ENCODE measurements at regions not wholly inside any gene's neighbourhood (a gene's known extent, or its start where the extent isn't known, plus 50 kb on each side); places are given as distances from the start of the nearest gene placed in this dataset.

- Histone ChIP-seq H3K9me3 (replicated peaks in 1 of 2; ENCODE audit: control insufficient read depth in 1 of 2, insufficient read depth in 1 of 2, low read length in 2 of 2) (no peaks in the 10 kb centered on the region), H3K4me3 (replicated peaks in 1 of 3; ENCODE audit: low read depth in 2 of 3, low read length in 3 of 3) (no peak overlapping the region), H3K27me3 (ENCODE audit: control insufficient read depth in 2 of 2, insufficient read depth in 2 of 2, low read length in 2 of 2) (no peaks in the 10 kb centered on the region), H3K36me3 (replicated peaks in 1 of 2; ENCODE audit: control insufficient read depth in 1 of 2, insufficient read depth in 2 of 2, low read length in 2 of 2) (no peaks in the 10 kb centered on the region), H3K4me2 (replicated peaks; ENCODE audit: extremely low read depth, low read length, poor library complexity, severe bottlenecking) (no peak overlapping the region), H4K20me1 (ENCODE audit: insufficient read depth, low read length) (no peaks in the 10 kb centered on the region), H3K79me2 (ENCODE audit: insufficient read depth, low read length) (no peaks in the 10 kb centered on the region), H2AFZ (ENCODE audit: insufficient read depth, low read depth, low read length, poor library complexity, severe bottlenecking) (no peak overlapping the region), H3K4me1 (ENCODE audit: control insufficient read depth in 1 of 2, insufficient read depth in 2 of 2, low read length in 2 of 2) (peaks cover 21 to 24% of the 10 kb centered on the region in 2 donors), H3K9ac (ENCODE audit: insufficient read depth, low read length, poor library complexity, severe bottlenecking) (no peak overlapping the region), H3K27ac (ENCODE audit: low read depth in 1 of 2, low read length in 2 of 2) (no peak overlapping the region)
- Mint-ChIP-seq H3K36me3 (no peaks in the 10 kb centered on the region), H3K4me3 (no peak overlapping the region), H3K27me3 (ENCODE audit: low read depth in 3 of 3) (no peaks in the 10 kb centered on the region), H3K27ac (no peak overlapping the region), H3K9me3 (peaks cover 0 to 3% (median 0%) of the 10 kb centered on the region in 7 donors), H3K4me1 (peaks cover 29% of the 10 kb centered on the region)
- no peak for TF ChIP-seq CTCF (IDR thresholded peaks at IDR 0.05)
- intact Hi-C loops (cut with micrococcal nuclease) = no loop called here
- WGBS (ENCODE audit: insufficient coverage) = no CpG with 5 or more reads among the region's 2 CpGs
- no peak for DNase-seq
Measured at GRCh38 chr1:239843541-239843940, 248.1 kb upstream of the FMN2 start.

- Histone ChIP-seq H4K20me1 (ENCODE audit: insufficient read depth, low read length) (no peaks in the 10 kb centered on the region), H3K9me3 (replicated peaks in 1 of 2; ENCODE audit: control insufficient read depth in 1 of 2, insufficient read depth in 1 of 2, low read length in 2 of 2) (no peaks in the 10 kb centered on the region), H3K27me3 (ENCODE audit: control insufficient read depth in 2 of 2, insufficient read depth in 2 of 2, low read length in 2 of 2) (no peaks in the 10 kb centered on the region), H3K9ac (ENCODE audit: insufficient read depth, low read length, poor library complexity, severe bottlenecking) (no peak overlapping the region), H3K4me1 (ENCODE audit: control insufficient read depth in 1 of 2, insufficient read depth in 2 of 2, low read length in 2 of 2) (peaks cover 21 to 24% of the 10 kb centered on the region in 2 donors), H3K4me2 (replicated peaks; ENCODE audit: extremely low read depth, low read length, poor library complexity, severe bottlenecking) (no peak overlapping the region), H3K4me3 (replicated peaks in 1 of 3; ENCODE audit: low read depth in 2 of 3, low read length in 3 of 3) (no peak overlapping the region), H3K79me2 (ENCODE audit: insufficient read depth, low read length) (no peaks in the 10 kb centered on the region), H3K27ac (ENCODE audit: low read depth in 1 of 2, low read length in 2 of 2) (no peak overlapping the region), H3K36me3 (replicated peaks in 1 of 2; ENCODE audit: control insufficient read depth in 1 of 2, insufficient read depth in 2 of 2, low read length in 2 of 2) (no peaks in the 10 kb centered on the region), H2AFZ (ENCODE audit: insufficient read depth, low read depth, low read length, poor library complexity, severe bottlenecking) (no peak overlapping the region)
- no peak for DNase-seq
- TF ChIP-seq CTCF (IDR thresholded peaks at IDR 0.05) = no peak
- Mint-ChIP-seq H3K27ac (no peak overlapping the region), H3K9me3 (peaks cover 0 to 3% (median 0%) of the 10 kb centered on the region in 7 donors), H3K4me3 (no peak overlapping the region), H3K27me3 (ENCODE audit: low read depth in 3 of 3) (no peaks in the 10 kb centered on the region), H3K4me1 (peaks cover 29% of the 10 kb centered on the region), H3K36me3 (no peaks in the 10 kb centered on the region)
- 88% methylated on average over 1 of the region's 1 CpG for WGBS (ENCODE audit: insufficient coverage)
- intact Hi-C loops (cut with micrococcal nuclease) = no loop called here
Measured at GRCh38 chr1:239844833-239845232, 246.8 kb upstream of the FMN2 start.

Data from CD14-positive monocyte (primary cell).